OCI-LY1 (cell line): ENCODE measurements at regions not wholly inside any gene's neighbourhood (a gene's known extent, or its start where the extent isn't known, plus 50 kb on each side); places are given as distances from the start of the nearest gene placed in this dataset.

Experiments
- H2AFZ ChIP-seq: fragments of 200-600 bp; sonication (generic), shearing (Covaris generic); 2 replicates; pipeline ENCODE4 v1.6.0; 2014; ENCODE audit warnings: antibody characterized with exemption, mild to moderate bottlenecking, low read length
- H3F3A ChIP-seq: fragments of 200-600 bp; sonication (generic), shearing (Covaris generic); 2 replicates; pipeline ENCODE4 v1.6.0; 2014; ENCODE audit warnings: mild to moderate bottlenecking, antibody characterized with exemption, low read length, moderate library complexity; ENCODE audit not compliant: insufficient read depth
- H3K27ac ChIP-seq: fragments of 200-600 bp; sonication (generic); 2 replicates; pipeline ENCODE4 v1.5.1; 2014; ENCODE audit warnings: low read length, mixed run types, mild to moderate bottlenecking, low read depth; ENCODE audit not compliant: poor library complexity, severe bottlenecking
- H3K27me3 ChIP-seq: fragments of 200-600 bp; sonication (generic); 2 replicates; pipeline ENCODE4 v1.6.0; 2014; ENCODE audit warnings: antibody characterized with exemption, mild to moderate bottlenecking, low read length, moderate library complexity; ENCODE audit not compliant: insufficient read depth
- H3K36me3 ChIP-seq: fragments of 200-600 bp; sonication (generic); 2 replicates; pipeline ENCODE4 v1.6.1; 2014; ENCODE audit warnings: mild to moderate bottlenecking, antibody characterized with exemption, low read length, moderate library complexity, mixed read lengths; ENCODE audit not compliant: insufficient read depth
- H3K4me1 ChIP-seq: fragments of 200-600 bp; sonication (generic); 2 replicates; pipeline ENCODE4 v1.5.1; 2014; ENCODE audit warnings: mild to moderate bottlenecking, low read length, moderate library complexity; ENCODE audit not compliant: insufficient read depth, severe bottlenecking
- H3K4me2 ChIP-seq: fragments of 200-600 bp; sonication (generic), shearing (Covaris generic); 2 replicates; pipeline ENCODE4 v1.6.1; 2014; ENCODE audit warnings: low read length
- H3K4me3 ChIP-seq: fragments of 200-600 bp; sonication (generic); 2 replicates; pipeline ENCODE4 v1.5.1; 2014; ENCODE audit warnings: low read length, low read depth, mild to moderate bottlenecking, mixed read lengths; ENCODE audit not compliant: poor library complexity, severe bottlenecking
- H3K79me2 ChIP-seq: fragments of 200-600 bp; shearing (Covaris generic); 2 replicates; pipeline ENCODE4 v1.6.1; 2016; ENCODE audit warnings: mixed run types, low read length, mixed read lengths; ENCODE audit not compliant: insufficient read depth
- H3K9ac ChIP-seq: fragments of 200-600 bp; sonication (generic), shearing (Covaris generic); 2 replicates; pipeline ENCODE4 v1.6.1; 2014; ENCODE audit warnings: mild to moderate bottlenecking, low read length, mixed read lengths
- H3K9me2 ChIP-seq: fragments of 200-600 bp; sonication (generic), shearing (Covaris generic); 2 replicates; pipeline ENCODE4 v1.6.1; 2014; ENCODE audit warnings: low read depth, mild to moderate bottlenecking, low read length, mixed read lengths
- H3K9me3 ChIP-seq: fragments of 200-600 bp; shearing (Covaris generic); 2 replicates; pipeline ENCODE4 v1.6.1; 2014; ENCODE audit warnings: low read length, mixed read lengths
- H4K20me1 ChIP-seq: fragments of 200-600 bp; sonication (generic), shearing (Covaris generic); 2 replicates; pipeline ENCODE4 v1.6.0; 2016; ENCODE audit warnings: mild to moderate bottlenecking, low read length; ENCODE audit not compliant: insufficient read depth
- EZH2 ChIP-seq: fragments of 200-600 bp; sonication (generic), shearing (Covaris generic); IDR thresholded peaks from 2 replicates; pipeline ENCODE4 v1.8.0; 2017; ENCODE audit warnings: borderline replicate concordance, mixed run types, mild to moderate bottlenecking, antibody characterized with exemption, low read length, moderate library complexity, mixed read lengths
- TF ChIP-seq, protein P1 (sequence below): fragments of 200-600 bp; sonication (generic), shearing (Covaris generic); IDR thresholded peaks from 2 replicates; pipeline ENCODE4 v1.5.1; 2017; ENCODE audit warnings: mild to moderate bottlenecking, antibody characterized with exemption, low read length, moderate library complexity, mixed read lengths

- Histone ChIP-seq H3K9ac (no peak overlapping the region), H3K79me2 (no peaks in the 10 kb centered on the region), H3K4me1 (no peaks in the 10 kb centered on the region), H4K20me1 (no peaks in the 10 kb centered on the region), H3K27ac (no peak overlapping the region), H3K9me3 (no peaks in the 10 kb centered on the region), H3K4me2 (no peak overlapping the region), H3K36me3 (no peaks in the 10 kb centered on the region), H3F3A (no peaks in the 10 kb centered on the region), H3K4me3 (no peak overlapping the region), H2AFZ (no peak overlapping the region), H3K27me3 (no peaks in the 10 kb centered on the region), H3K9me2 (no peaks in the 10 kb centered on the region)
- TF ChIP-seq, protein P1, sequence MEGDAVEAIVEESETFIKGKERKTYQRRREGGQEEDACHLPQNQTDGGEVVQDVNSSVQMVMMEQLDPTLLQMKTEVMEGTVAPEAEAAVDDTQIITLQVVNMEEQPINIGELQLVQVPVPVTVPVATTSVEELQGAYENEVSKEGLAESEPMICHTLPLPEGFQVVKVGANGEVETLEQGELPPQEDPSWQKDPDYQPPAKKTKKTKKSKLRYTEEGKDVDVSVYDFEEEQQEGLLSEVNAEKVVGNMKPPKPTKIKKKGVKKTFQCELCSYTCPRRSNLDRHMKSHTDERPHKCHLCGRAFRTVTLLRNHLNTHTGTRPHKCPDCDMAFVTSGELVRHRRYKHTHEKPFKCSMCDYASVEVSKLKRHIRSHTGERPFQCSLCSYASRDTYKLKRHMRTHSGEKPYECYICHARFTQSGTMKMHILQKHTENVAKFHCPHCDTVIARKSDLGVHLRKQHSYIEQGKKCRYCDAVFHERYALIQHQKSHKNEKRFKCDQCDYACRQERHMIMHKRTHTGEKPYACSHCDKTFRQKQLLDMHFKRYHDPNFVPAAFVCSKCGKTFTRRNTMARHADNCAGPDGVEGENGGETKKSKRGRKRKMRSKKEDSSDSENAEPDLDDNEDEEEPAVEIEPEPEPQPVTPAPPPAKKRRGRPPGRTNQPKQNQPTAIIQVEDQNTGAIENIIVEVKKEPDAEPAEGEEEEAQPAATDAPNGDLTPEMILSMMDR: no peak
- TF ChIP-seq EZH2: no peak
Measured at GRCh38 chr5:90334741-90335140, 74.8 kb downstream of the CETN3 start.

GRCh38 chr5:90329911-90330310 is 79.6 kb downstream of the CETN3 start:
- Histone ChIP-seq H4K20me1 (no peaks in the 10 kb centered on the region), H3K4me1 (no peaks in the 10 kb centered on the region), H3K27me3 (no peaks in the 10 kb centered on the region), H3K27ac (no peak overlapping the region), H2AFZ (no peak overlapping the region), H3K9ac (no peak overlapping the region), H3F3A (no peaks in the 10 kb centered on the region), H3K4me2 (no peak overlapping the region), H3K79me2 (no peaks in the 10 kb centered on the region), H3K9me2 (no peaks in the 10 kb centered on the region), H3K36me3 (no peaks in the 10 kb centered on the region), H3K9me3 (no peaks in the 10 kb centered on the region), H3K4me3 (no peak overlapping the region)
- no peak for TF ChIP-seq EZH2
- TF ChIP-seq, protein P1: no peak

DNA sequence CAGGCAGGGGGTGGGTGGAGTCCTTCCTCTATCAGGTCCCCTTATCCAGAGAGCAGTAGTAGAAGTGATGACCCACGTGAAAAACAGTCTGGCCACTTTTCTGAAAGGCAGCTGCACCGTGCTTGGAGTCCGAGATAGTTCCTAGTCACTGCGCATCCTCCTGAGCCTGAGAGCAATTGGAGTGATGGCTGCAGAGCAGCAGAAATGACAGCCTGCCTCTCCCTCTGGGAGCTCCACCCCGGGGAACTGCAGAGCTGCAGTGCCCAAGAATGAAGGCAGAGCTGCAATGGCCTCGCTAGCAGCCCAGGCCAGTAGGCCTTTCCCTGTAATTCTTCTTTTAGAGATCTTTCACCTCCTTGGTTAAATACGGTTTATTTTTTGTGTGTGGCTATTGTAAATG is 82.6 kb downstream of the CETN3 start:
- H3K27ac ChIP-seq: no peak overlapping the region
- no peaks in the 10 kb centered on the region for H3K4me1 ChIP-seq
- H3K36me3 ChIP-seq: no peaks in the 10 kb centered on the region
- no peaks in the 10 kb centered on the region for H4K20me1 ChIP-seq
- H3K79me2 ChIP-seq: no peaks in the 10 kb centered on the region
- no peak overlapping the region for H2AFZ ChIP-seq
- no peak overlapping the region for H3K4me2 ChIP-seq
- TF ChIP-seq, protein P1: no peak
- H3K9ac ChIP-seq: no peak overlapping the region
- H3K9me2 ChIP-seq: no peaks in the 10 kb centered on the region
- no peak overlapping the region for H3K4me3 ChIP-seq
- H3K9me3 ChIP-seq: no peaks in the 10 kb centered on the region
- no peaks in the 10 kb centered on the region for H3K27me3 ChIP-seq
- H3F3A ChIP-seq: no peaks in the 10 kb centered on the region
